ENCODE measurements at regions not wholly inside any gene's neighbourhood (a gene's known extent, or its start where the extent isn't known, plus 50 kb on each side); places are given as distances from the start of the nearest gene placed in this dataset.

- Histone ChIP-seq H4K20me1 (ENCODE audit: control insufficient read depth, extremely low read depth, insufficient read depth, low read length) (no peaks in the 10 kb centered on the region), H3K27me3 (ENCODE audit: control insufficient read depth, extremely low read depth, insufficient read depth, low read length) (no peaks in the 10 kb centered on the region), H3K4me3 (ENCODE audit: control insufficient read depth in 2 of 3, extremely low read depth in 1 of 3, insufficient read depth in 2 of 3, low read depth in 1 of 3, low read length in 3 of 3) (no peak overlapping the region), H3K4me2 (ENCODE audit: control insufficient read depth, extremely low read depth, insufficient read depth, low read depth, low read length) (no peak overlapping the region), H3K9me1 (ENCODE audit: control insufficient read depth, extremely low read depth, insufficient read depth, low read length) (no peaks in the 10 kb centered on the region), H2AFZ (ENCODE audit: control insufficient read depth, low read length) (no peak overlapping the region), H3K79me2 (ENCODE audit: control insufficient read depth, insufficient read depth, low read length) (no peaks in the 10 kb centered on the region), H3K9me3 (ENCODE audit: control insufficient read depth, low read depth, low read length) (no peaks in the 10 kb centered on the region), H3K36me3 (ENCODE audit: control insufficient read depth in 2 of 2, extremely low read depth in 1 of 2, insufficient read depth in 2 of 2, low read length in 2 of 2) (no peaks in the 10 kb centered on the region), H3K9ac (ENCODE audit: control insufficient read depth, extremely low read depth, insufficient read depth, low read length) (no peak overlapping the region), H3K27ac (ENCODE audit: control insufficient read depth, insufficient read depth, low read length) (no peak overlapping the region), H3K4me1 (ENCODE audit: control insufficient read depth, extremely low read depth, insufficient read depth, low read length) (no peaks in the 10 kb centered on the region)
- TF ChIP-seq CTCF (optimal IDR thresholded peaks at IDR 0.05 in 1 of 3, IDR thresholded peaks at IDR 0.05 in 1 of 3, conservative IDR thresholded peaks at IDR 0.05 in 1 of 3; ENCODE audit: extremely low read depth in 1 of 3, insufficient read depth in 2 of 3, low read length in 3 of 3) (no peak), EZH2 (IDR thresholded peaks at IDR 0.05; ENCODE audit: low read length) (no peak)
- dilution Hi-C loops (cut with MboI; ENCODE audit: extremely low pct_ligation_motif_present, low sequenced_read_pairs): no loop called here
- FAIRE-seq: no peak
- DNase-seq (ENCODE audit: low read depth, low spot score): no peak
Measured at GRCh38 chr21:27024971-27025370, 58.1 kb upstream of the ADAMTS5 start.

GRCh38 chr21:27024301-27024700 is 57.4 kb upstream of the ADAMTS5 start:
- H4K20me1 ChIP-seq (ENCODE audit: control insufficient read depth, extremely low read depth, insufficient read depth, low read length): no peaks in the 10 kb centered on the region
- H2AFZ ChIP-seq (ENCODE audit: control insufficient read depth, low read length): no peak overlapping the region
- H3K27ac ChIP-seq (ENCODE audit: control insufficient read depth, insufficient read depth, low read length): no peak overlapping the region
- no peaks in the 10 kb centered on the region for H3K4me1 ChIP-seq (ENCODE audit: control insufficient read depth, extremely low read depth, insufficient read depth, low read length)
- no peaks in the 10 kb centered on the region for H3K9me3 ChIP-seq (ENCODE audit: control insufficient read depth, low read depth, low read length)
- TF ChIP-seq EZH2 (IDR thresholded peaks at IDR 0.05; ENCODE audit: low read length) (no peak), CTCF (optimal IDR thresholded peaks at IDR 0.05 in 1 of 3, IDR thresholded peaks at IDR 0.05 in 1 of 3, conservative IDR thresholded peaks at IDR 0.05 in 1 of 3; ENCODE audit: extremely low read depth in 1 of 3, insufficient read depth in 2 of 3, low read length in 3 of 3) (no peak)
- H3K36me3 ChIP-seq (ENCODE audit: control insufficient read depth in 2 of 2, extremely low read depth in 1 of 2, insufficient read depth in 2 of 2, low read length in 2 of 2): no peaks in the 10 kb centered on the region
- H3K9me1 ChIP-seq (ENCODE audit: control insufficient read depth, extremely low read depth, insufficient read depth, low read length): no peaks in the 10 kb centered on the region
- no peaks in the 10 kb centered on the region for H3K27me3 ChIP-seq (ENCODE audit: control insufficient read depth, extremely low read depth, insufficient read depth, low read length)
- FAIRE-seq (no peak), DNase-seq (ENCODE audit: low read depth, low spot score) (no peak)
- no peak overlapping the region for H3K9ac ChIP-seq (ENCODE audit: control insufficient read depth, extremely low read depth, insufficient read depth, low read length)
- no peak overlapping the region for H3K4me3 ChIP-seq (ENCODE audit: control insufficient read depth in 2 of 3, extremely low read depth in 1 of 3, insufficient read depth in 2 of 3, low read depth in 1 of 3, low read length in 3 of 3)
- H3K4me2 ChIP-seq (ENCODE audit: control insufficient read depth, extremely low read depth, insufficient read depth, low read depth, low read length): no peak overlapping the region
- H3K79me2 ChIP-seq (ENCODE audit: control insufficient read depth, insufficient read depth, low read length): no peaks in the 10 kb centered on the region
- dilution Hi-C loops (cut with MboI; ENCODE audit: extremely low pct_ligation_motif_present, low sequenced_read_pairs): no loop called here
